Thoracic aorta (tissue), 2 donors: ENCODE measurements at regions not wholly inside any gene's neighbourhood (a gene's known extent, or its start where the extent isn't known, plus 50 kb on each side); places are given as distances from the start of the nearest gene placed in this dataset.

Experiments
- ATAC-seq: fragments of 150-250 bp; one replicate; pipeline ENCODE4 v1.8.0; 2017; ENCODE audit warnings: low read depth; ENCODE audit not compliant: insufficient number of reproducible peaks, low FRiP score
- DNase-seq: peaks from one replicate; pipeline ENCODE4 v3.0.0-alpha.2; 2020; ENCODE audit warnings: low spot score
- H3K27ac ChIP-seq, 2 donors: fragments of 200-600 bp; sonication (generic); 1 replicate in 1 of 2; 2 replicates in 1 of 2; pipeline ENCODE4 v1.5.1; 2016; ENCODE audit warnings: mild to moderate bottlenecking in 2 of 2, moderate library complexity in 2 of 2
- H3K27me3 ChIP-seq: fragments of 200-600 bp; sonication (generic); replicated peaks from 2 replicates; pipeline ENCODE4 v1.6.0; 2016; ENCODE audit warnings: mild to moderate bottlenecking; ENCODE audit not compliant: insufficient read depth
- H3K36me3 ChIP-seq: fragments of 200-600 bp; sonication (generic); one replicate; pipeline ENCODE4 v1.5.1; 2016
- H3K4me1 ChIP-seq, 2 donors: fragments of 200-600 bp; sonication (generic); 1 replicate in 1 of 2; 2 replicates in 1 of 2; pipeline versions ENCODE4 v1.5.1 to v1.6.0; 2016; ENCODE audit warnings: low read depth in 2 of 2, mild to moderate bottlenecking in 1 of 2; ENCODE audit not compliant: control insufficient read depth in 1 of 2
- H3K4me3 ChIP-seq: fragments of 200-600 bp; sonication (generic); 2 replicates; pipeline ENCODE4 v1.5.1; 2016; ENCODE audit warnings: mild to moderate bottlenecking
- H3K9me3 ChIP-seq: fragments of 200-600 bp; sonication (generic); 2 replicates; pipeline ENCODE4 v1.5.1; 2016
- CTCF ChIP-seq: fragments of 200-600 bp; sonication (generic); IDR thresholded peaks from one replicate; pipeline ENCODE4 v1.5.1; 2019; ENCODE audit warnings: antibody characterized with exemption

- no peaks in the 10 kb centered on the region for H3K36me3 ChIP-seq
- no peaks in the 10 kb centered on the region for H3K4me1 ChIP-seq
- TF ChIP-seq CTCF, result no peak
- H3K9me3 ChIP-seq, result no peaks in the 10 kb centered on the region
- no peak overlapping the region for H3K27ac ChIP-seq
- H3K4me3 ChIP-seq, result no peak overlapping the region
- no peak for DNase-seq
- no peak for ATAC-seq
- no peaks in the 10 kb centered on the region for H3K27me3 ChIP-seq
Observed at GRCh38 chr4:85081196-85081595, 114.7 kb upstream of the WDFY3 start.

- peak; percentile 71 for ATAC-seq
- Histone ChIP-seq H3K4me3 (no peak overlapping the region), H3K27ac (no peak overlapping the region), H3K9me3 (no peaks in the 10 kb centered on the region), H3K36me3 (no peaks in the 10 kb centered on the region), H3K4me1 (no peaks in the 10 kb centered on the region), H3K27me3 (no peaks in the 10 kb centered on the region)
- DNase-seq, result no peak
- peak; percentile 71 for TF ChIP-seq CTCF
Observed at GRCh38 chr4:85084371-85085094, 118.0 kb upstream of the WDFY3 start.

- Histone ChIP-seq H3K4me3 (no peak overlapping the region), H3K27me3 (no peaks in the 10 kb centered on the region), H3K9me3 (no peaks in the 10 kb centered on the region), H3K27ac (no peak overlapping the region), H3K4me1 (no peaks in the 10 kb centered on the region), H3K36me3 (no peaks in the 10 kb centered on the region)
- DNase-seq, result no peak
- no peak for TF ChIP-seq CTCF
- ATAC-seq, result no peak
Observed at GRCh38 chr4:85086721-85087120, 120.2 kb upstream of the WDFY3 start.

- no peaks in the 10 kb centered on the region for H3K36me3 ChIP-seq
- H3K27ac ChIP-seq, result no peak overlapping the region
- TF ChIP-seq CTCF, result no peak
- no peaks in the 10 kb centered on the region for H3K4me1 ChIP-seq
- H3K27me3 ChIP-seq, result no peaks in the 10 kb centered on the region
- ATAC-seq (no peak), DNase-seq (no peak)
- H3K4me3 ChIP-seq, result no peak overlapping the region
- H3K9me3 ChIP-seq, result peaks cover 5% of the 10 kb centered on the region
Observed at GRCh38 chr4:85092536-85092935, 126.0 kb upstream of the WDFY3 start.

- H3K4me3 ChIP-seq, result no peak overlapping the region
- H3K27me3 ChIP-seq, result no peaks in the 10 kb centered on the region
- no peaks in the 10 kb centered on the region for H3K4me1 ChIP-seq
- H3K36me3 ChIP-seq, result no peaks in the 10 kb centered on the region
- TF ChIP-seq CTCF, result no peak
- DNase-seq (no peak), ATAC-seq (no peak)
- peaks cover 5% of the 10 kb centered on the region for H3K9me3 ChIP-seq
- no peak overlapping the region for H3K27ac ChIP-seq
Observed at GRCh38 chr4:85092943-85093342, 126.5 kb upstream of the WDFY3 start.
